HG03378 (cell line): ENCODE measurements at regions not wholly inside any gene's neighbourhood (a gene's known extent, or its start where the extent isn't known, plus 50 kb on each side); places are given as distances from the start of the nearest gene placed in this dataset.
A peak's percentile ranks its signal among the peaks of the same experiment; 100 is the strongest.
"Not testable (repeated sequence)": the region's sequence is repeated elsewhere in the genome, so short reads cannot be mapped to it uniquely, and the experiment has no call there.

Source experiments
- ATAC-seq: cut with Tn5 transposase; IDR thresholded peaks from one replicate; pipeline ENCODE4 v1.9.1; 2021; ENCODE audit warnings: mild to moderate bottlenecking, moderate library complexity; ENCODE audit not compliant: unreplicated experiment

DNA sequence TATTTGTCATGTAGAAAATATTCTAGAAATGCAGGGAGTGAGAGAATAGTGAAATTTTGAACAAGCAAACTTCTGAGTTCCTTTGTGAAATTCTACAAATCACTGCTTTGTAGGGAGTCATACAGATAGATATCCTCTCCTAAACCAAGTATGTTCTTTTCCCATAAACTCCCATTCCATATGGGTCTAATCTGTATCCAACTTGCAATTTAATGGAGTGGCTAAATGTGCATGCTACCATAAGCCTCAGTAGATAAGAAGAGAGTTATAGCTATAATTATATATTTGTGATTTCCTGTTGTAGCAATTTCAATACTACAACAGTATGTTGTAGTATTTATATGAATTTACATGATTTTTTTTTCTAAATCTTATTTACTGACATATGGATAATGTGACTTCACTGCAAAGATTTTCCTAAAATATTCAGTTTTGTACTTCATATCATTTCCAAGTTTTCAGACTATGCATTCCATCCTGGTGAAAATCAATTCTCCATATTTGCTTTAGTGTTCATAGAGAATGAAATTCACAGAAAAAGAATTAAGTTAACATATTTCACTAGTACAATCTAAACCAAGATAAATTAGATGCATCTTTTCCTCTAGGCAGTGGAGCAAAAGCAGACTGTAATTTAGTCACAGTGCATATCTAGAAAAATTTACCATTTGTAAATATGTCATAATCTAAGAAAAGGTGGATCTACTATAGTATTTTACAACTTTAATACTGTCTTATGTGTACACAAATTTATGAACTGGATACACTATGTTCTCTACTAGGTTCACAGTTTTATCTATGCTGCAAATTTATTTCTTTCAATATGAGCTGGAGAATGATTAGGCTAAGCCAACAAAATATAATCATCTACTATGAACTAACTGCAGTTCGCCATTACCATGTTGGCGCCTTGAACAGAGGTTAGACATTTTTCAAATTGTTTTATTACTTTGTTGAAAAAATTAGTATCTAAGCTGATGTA lies 372.9 kb upstream of the NDST3 start:
- ATAC-seq = no peak

DNA sequence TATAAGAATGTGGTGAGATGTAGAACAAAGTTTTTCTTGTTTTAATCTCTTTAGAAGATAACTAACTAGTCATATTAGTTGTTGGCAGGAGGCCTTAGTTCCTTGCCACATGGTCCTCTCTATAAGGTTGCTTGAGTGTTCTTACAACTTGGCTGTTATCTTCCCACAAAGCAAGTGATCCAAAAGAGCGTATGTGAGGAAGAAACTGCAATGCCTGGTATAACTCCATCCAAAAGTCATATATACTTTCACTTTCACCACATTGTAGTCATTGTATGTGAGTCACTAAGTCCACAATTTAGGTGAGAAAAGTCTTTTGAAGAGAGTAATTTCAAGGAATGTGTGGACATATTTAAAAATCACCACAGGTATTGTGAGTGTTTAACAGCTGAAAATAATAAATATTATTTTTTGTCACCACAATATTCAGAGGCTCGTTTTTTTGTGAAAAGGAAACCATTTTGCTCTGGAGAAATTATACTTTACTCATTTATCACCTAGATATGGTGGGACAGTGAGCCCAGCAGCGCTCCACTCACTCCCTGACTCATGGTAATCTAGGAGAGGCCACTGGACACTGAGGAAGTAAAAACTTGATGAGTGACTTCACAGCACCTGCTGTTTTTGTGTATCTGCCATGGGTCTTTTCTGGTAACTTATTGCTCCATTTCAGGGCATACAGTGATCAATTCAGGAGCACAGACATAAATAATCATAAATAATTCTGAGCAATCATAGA lies 369.4 kb upstream of the NDST3 start:
- no peak for ATAC-seq

DNA sequence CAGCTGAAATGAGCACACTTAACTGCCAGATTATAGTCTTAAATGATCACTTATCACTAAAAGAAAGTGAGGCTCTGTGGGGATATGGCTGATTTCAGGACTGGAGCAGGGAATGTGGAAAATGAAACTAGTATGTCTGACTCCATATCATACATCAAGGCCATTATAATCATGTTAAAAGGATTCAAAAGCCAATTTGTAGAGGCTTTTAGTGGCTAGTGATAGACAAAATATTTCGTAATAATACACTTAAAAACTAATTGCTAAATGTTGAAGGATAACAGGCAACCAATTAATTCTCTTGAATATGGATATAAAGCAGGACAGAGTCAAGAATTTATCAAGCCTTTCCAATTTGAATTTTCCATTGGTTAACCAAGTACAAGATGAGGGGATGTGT lies 358.1 kb upstream of the NDST3 start:
- ATAC-seq = no peak

DNA sequence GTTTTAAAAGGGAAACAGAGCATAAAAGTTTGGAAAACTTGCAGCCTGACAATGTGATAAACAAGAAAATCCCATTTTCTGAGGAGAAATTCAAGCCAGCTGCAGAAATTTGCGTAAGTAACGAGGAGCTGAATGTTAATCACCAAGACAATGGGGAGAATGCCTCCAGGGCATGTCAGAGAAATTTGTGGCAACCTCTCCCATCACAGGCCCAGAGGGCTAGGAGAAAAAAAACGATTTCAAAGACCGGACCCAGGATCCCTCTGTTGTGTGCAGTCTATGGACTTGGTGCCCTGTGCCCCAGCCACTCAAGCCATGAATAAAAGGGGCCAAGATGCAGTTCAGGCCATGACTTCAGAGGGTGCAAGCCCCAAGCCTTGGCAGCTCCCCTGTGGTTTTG lies 355.4 kb upstream of the NDST3 start:
- ATAC-seq = no peak

DNA sequence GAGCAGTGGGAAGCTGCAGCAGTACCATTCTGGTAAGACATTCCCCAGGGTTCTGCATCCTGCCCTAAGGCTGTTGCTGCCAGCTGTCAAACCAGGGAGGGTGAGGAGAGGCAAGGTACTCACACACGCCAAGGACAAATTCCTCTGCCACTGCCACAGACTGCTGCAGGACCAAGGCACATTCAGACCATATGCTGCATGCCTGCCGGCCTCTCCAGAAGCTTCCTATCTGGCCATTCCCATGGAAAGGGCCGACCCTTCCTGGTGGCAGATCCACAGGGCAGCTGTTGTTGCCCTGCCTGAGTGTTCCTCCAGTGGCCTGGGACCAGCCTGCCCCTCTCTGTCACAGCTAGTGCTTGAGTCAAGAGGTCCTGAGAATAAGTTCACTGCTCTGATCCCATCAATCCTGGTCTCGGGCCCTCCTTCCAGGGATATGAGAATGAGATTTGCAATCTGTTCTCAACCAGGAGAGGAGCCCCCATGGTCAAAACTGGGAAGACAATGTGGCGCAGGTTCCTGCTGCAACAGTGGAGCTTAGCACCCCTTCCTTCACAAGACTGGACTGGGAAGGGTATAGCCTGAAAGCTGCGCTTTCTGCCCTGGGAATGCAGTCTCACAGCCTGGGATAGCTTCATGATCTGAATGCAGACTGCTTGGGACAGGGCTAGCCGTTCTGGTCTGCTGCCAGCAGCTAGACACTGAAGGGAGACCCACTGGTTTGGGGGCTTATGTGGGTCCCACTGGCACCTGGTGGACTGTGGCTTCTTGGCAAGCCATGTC lies 342.5 kb upstream of the NDST3 start:
- no peak for ATAC-seq

DNA sequence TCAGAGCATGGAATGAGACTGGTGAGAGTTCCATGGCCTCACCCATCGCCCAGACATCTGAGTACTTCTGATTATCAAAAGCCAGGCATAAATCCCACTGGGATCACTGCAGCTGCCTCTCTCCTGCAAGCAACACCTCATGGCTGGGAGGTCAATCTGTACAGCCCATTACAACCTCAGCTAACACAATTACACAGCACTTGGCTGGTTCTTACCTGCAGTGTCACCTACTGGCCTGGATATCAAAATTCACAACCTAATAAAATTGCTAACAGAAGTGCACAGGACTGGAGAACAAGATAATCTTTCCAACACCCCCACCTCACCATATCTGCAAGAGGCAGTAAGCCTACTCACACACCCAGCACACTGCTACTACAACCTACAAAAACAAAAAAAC lies 341.7 kb upstream of the NDST3 start:
- ATAC-seq = no peak

DNA sequence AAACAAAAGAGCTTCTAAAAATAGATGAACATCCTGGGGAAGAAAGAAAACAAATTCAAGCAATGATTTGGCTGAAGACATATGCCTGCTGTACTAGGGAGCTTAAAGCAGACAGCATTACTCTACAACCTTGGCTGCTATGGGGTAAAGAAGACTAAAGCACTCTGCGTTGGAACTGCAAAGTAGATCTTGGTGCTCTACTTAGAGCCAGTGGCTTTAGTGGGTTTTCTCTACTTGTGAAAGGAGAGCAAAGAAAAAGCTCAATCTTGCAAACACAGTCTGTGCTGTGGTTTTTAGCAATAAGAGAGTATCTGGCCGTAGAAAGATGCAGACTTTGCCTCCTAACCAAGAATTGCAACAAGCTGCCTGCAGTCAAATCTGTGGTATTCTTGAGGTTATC lies 334.7 kb upstream of the NDST3 start:
- no peak for ATAC-seq

DNA sequence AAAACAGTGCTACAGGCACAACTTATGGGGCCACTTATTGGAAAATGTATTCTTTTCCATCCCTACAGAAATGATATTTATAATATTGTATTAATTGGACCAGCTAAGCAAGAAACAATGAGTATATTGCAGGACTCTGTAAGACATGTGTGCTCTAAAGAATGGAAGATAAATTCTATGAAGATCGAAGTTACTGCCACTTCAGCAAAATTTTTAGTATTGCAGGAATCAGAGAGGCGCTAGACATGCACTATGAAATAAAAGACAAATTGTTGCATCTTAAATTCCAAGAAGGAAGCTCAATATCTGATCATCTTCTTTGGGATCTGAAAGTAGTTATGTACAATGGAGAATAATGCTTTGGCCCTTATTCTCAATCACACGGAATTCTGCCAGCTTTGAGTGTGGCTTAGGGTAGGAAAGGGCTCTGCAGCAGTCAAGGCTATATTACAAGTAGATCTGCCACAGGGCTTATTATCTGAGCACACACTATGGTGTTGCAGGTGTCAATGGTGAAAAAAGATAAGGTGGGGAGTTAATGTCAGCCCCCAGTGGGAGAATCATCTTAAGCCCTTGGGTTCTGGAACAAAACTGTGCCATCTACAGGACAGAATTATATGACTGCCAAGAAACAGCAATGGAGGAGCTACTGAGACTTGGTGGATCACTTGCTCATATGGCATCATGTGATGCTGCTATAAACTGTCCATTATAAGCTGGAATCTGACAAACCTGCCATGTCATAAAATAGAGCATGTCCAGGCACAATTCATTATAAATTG lies 334.0 kb upstream of the NDST3 start:
- ATAC-seq = peak; percentile 76

DNA sequence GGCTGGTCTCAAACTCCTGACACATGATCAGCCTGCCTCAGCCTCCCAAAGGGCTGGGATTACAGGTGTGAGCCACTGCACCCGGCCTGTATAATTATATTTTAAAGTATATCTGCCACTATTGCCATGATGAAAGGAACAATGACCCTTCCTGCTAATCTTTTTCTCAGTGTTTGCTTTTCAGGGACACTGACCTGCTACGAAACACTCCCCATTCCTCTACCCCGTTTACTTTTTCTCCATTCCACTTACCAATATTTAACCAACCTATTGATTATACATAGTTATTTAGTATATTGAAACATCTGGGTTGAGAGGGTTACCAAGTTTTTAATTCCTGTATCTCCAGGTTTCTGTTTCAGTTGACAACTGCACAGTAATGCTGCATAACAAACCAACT lies 331.9 kb upstream of the NDST3 start:
- ATAC-seq = no peak

DNA sequence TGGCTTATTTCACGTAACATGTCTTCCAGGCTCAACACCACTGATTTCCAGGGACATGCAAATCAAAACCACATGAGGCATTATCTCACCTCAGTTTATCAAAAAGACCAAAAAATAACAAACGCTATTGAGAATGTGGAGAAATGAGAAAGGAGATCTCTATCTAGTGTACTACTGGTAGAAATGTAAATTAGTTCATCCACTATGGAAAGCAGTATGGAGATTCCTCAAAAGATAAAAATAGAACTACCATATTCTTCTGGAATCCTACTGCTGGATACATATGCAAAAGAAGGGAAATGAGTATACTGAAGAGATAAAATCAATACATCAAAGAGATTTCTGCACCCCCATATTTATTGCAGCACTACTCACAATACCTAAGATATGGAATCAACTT lies 329.6 kb upstream of the NDST3 start:
- ATAC-seq = no peak

DNA sequence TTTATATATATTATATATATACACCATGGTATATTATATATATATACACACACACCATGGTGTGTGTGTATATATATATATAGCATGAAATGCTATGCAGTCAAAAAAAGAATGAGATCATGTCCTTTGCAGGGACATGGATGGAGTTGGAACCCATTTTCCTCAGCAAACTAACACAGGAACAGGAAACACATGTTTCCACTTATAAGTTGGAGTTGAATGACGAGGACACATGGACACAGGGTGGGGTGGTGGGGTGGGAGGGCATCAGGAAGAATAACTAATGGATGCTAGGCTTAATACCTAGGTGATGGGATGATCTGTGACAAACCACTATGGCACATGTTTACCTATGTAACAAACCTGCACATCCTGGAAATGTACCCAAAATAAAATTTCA lies 293.6 kb upstream of the NDST3 start:
- no peak for ATAC-seq

DNA sequence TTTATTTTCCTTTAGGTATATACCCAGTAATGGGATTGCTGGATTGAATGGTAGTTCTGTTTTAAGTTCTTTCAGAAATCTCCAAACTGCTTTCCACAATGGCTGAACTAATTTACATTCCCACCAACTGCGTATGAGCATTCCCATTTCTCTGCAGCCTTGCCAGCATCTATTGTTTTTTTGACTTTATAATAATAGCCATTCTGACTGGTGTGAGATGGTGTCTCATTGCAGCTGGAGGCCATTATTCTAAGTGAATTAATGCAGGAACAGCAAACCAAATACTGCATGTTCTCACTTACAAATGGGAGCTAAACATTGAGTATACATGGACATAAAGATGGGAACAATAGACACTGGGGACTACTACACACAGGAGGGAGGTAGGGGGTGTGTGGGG lies 288.9 kb upstream of the NDST3 start:
- not testable (repeated sequence) for ATAC-seq

DNA sequence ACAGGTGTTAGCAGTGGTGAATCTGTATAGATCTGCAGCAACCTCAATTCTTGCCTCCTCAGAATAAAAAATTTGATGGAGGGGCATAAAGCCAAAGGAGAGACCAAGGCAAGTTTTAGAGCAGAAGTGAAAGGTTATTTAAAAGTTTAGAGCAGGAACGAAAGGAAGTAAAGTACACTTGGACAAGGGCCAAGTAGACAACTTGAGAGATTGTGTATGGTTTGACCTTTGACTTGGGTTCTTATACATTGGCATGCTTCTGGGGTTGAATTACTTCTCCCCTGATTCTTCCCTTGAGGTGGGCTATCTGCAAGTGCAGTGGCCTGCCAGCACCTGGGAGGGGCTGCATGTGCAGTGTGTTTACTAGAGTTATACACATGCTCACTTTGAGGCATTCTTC lies 278.8 kb upstream of the NDST3 start:
- ATAC-seq = no peak

DNA sequence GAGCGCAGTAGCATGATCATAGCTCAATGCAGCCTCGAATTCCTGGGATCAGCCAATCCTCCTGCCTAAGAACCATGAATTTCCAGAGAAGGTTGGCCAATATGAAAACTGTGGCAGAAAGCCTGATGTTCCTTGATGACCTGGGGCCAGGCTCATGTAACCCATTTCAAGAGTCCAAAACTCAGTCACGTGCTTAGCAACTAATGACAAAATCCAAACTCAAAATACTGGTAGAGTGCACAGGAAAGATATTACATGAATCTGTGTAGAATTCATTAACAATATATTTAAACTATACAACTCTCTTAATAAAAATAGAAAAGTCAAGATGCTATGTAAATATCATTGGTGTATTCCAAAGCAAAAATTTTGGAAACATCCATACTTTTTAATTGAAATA lies 265.7 kb upstream of the NDST3 start:
- ATAC-seq = no peak

DNA sequence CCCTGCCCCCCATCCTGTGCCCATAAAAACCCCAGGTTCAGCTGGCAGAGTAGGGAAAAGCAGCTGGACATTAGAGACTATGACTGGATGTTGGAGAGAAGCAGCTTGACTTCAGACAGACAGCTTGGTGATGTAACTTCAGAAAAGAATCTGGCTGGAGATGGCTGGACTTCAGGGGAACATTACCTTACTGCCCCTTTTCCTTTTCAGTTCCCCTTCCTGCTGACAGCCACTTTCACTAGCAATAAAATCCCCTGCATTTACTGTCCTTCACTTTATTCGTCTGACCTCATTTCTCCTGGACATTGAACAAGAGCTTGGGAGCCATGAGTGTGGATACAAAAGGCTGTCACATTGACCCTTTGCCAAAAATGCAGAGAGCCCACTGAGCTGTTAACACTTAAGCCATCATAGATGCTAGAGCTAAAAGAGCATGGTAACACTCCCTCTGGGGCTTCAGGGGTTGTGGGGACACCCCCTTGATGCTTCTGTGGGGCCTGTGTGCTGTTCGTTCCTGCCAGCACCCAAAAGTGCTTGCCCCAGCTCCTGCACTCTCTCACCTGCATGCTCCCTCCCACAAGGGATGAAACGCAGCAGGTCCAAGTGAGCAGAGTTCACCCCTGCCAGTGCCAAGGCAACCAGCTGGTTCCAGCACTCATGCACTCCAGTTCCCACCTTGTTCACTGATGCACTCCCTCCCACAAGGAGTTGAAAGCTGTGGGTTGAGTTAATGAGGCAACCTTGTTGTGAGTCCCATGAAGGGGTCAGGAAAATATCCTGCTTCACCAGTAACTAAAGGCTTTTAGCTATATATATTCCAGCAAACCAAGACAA lies 263.8 kb upstream of the NDST3 start:
- ATAC-seq = no peak

DNA sequence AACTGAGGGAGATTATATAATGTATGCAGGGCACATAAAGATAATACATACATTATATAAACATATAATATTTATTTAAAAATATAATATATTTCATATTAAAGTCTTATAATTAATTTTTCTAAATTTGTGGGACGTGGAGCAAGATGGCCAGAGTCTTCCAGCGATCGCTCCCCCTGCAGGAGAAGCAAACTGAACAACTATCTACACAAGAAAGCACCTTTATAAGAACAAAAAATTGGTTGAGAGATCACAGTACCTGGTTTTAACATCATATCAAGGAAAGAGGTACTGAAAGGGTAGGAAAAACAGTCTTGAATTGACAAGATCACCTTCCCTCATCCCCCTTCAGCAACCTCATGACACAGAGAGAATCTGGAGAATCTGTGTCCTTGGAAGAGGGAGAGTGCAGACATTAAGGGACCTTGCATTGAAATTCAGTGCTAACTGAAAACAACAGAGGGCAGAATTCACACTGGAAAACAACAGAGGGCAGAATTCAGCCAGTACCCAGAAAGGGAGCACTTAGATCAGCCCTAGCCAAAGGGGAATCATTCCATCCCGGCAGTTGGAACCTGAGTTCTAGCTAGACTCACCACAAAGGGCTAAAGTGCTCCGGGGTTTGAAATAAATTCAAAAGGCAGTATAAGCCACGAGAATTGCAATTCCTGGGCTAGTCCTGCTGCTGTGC lies 262.5 kb upstream of the NDST3 start:
- ATAC-seq = no peak

DNA sequence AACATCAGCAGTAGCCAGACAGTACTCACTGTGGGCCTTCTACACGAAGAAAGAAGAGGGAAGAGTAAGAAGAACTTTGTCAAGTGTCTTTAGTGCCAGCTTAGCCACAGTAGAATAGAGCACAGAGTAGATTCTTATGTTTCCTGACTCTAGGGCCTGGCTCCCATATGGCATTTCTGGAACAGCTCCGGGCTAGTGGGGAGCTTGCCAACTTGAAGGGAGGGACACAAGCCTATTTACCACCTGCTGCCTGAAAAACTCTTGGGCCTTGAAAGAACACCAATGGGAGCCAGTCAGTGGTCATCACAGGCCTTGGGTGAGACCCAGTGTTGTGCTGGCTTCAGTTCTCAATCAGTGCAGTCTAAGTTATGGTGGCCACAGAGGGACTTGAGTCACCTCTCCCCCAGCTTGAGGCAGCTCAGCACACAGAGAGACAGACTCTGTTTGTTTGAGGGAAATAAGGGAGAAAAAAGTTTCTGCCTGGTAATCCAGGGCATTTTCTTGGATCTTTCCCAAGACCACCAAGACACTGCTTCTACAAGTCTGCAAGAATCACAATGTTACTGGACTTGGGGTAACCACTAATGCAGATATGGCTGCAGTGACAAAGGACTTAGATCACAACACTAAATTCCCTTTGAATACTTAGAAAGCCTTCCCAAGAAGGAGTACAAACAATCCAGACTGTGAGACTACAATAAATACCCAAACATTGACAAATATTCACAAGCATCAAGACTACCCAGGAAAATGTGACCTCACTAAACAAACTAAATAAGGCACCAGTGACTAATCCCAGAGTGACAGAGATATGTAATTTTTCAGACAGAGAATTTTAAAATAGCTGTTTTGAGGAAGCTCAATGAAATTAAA lies 261.0 kb upstream of the NDST3 start:
- no peak for ATAC-seq

DNA sequence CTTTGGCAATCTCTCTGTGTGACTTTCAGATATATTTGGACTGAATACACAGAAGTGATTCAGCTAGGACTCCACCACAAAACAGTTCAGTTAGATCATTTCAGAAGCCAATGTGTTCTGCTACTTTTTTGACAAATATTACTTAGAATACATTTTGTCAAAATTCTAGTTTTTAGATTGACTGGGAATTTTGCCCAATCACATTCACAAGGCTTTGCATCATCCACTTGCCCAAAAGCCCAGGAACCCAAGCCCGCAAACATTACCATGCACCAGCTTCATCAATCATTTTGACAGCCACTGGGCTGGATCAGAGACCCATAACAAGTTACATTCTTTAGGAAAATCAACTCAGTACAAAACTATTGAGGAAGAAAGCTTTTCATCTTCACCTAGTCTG lies 256.6 kb upstream of the NDST3 start:
- no peak for ATAC-seq
